Thyroid gland (tissue), 4 donors: ENCODE measurements at regions not wholly inside any gene's neighbourhood (a gene's known extent, or its start where the extent isn't known, plus 50 kb on each side); places are given as distances from the start of the nearest gene placed in this dataset.

Experiments
- CTCF ChIP-seq, 6 experiments: fragments of 200-600 bp in 3 of 6; fragments of 450-650 bp in 3 of 6; sonication (generic) in 3 of 6; IDR thresholded peaks; one replicate each; pipeline ENCODE4 v1.5.1; 2016 to 2019; ENCODE audit warnings: antibody characterized with exemption in 6 of 6, mild to moderate bottlenecking in 2 of 6, inconsistent platforms in 1 of 6, moderate library complexity in 1 of 6
- POLR2A ChIP-seq, 2 donors: fragments of 450-650 bp; IDR thresholded peaks; one replicate each; pipeline ENCODE4 v1.6.1; 2017; ENCODE audit warnings: antibody characterized with exemption in 2 of 2, mild to moderate bottlenecking in 2 of 2, moderate library complexity in 1 of 2

GRCh38 chr6:165820934-165821333 is 157.9 kb upstream of the PDE10A start:
- TF ChIP-seq CTCF (IDR thresholded peaks at IDR 0.05): no peak
- no peak for TF ChIP-seq POLR2A (IDR thresholded peaks at IDR 0.05)
